IMR-90 (cell line): ENCODE measurements at regions not wholly inside any gene's neighbourhood (a gene's known extent, or its start where the extent isn't known, plus 50 kb on each side); places are given as distances from the start of the nearest gene placed in this dataset.

Source experiments
- ATAC-seq: fragments of 200-7000 bp; cut with Tn5 transposase; 2 replicates; pipeline ENCODE4 v1.9.1; 2020; ENCODE audit warnings: low read depth, mild to moderate bottlenecking, moderate library complexity
- BruUV-seq: library from RNA; stranded (reverse); fragments of 400-500 nt; replicated peaks from 2 replicates; lab custom pipeline; 2021; lab: Mats Ljungman, UMichigan
- CTCF ChIA-PET: fragments of 300-600 bp; formaldehyde crosslinking; extraction: SDS; loops from one replicate; lab custom pipeline; 2021; ENCODE audit warnings: antibody characterized with exemption; lab: Yijun Ruan, JAX
- POLR2A ChIA-PET: fragments of 300-600 bp; sonication (Branson Sonifier 250); formaldehyde crosslinking; loops from one replicate; lab custom pipeline; 2022; ENCODE audit warnings: antibody characterized with exemption; ENCODE audit not compliant: unreplicated experiment; lab: Charles Lee
- DNase-seq: peaks from one replicate; pipeline ENCODE4 v3.0.0; 2013
- H2AFZ ChIP-seq: replicated peaks from 2 replicates; pipeline ENCODE3; 2013; ENCODE audit warnings: low read length, mild to moderate bottlenecking; ENCODE audit not compliant: poor library complexity
- H2AK5ac ChIP-seq: 2 replicates; pipeline ENCODE4 v1.6.1; 2013; ENCODE audit warnings: low read depth, low read length, inconsistent platforms
- H2AK9ac ChIP-seq: replicated peaks from 2 replicates; pipeline ENCODE3; 2013; ENCODE audit warnings: mild to moderate bottlenecking, low read depth, low read length, moderate library complexity; ENCODE audit not compliant: poor library complexity
- H2BK120ac ChIP-seq: 2 replicates; pipeline ENCODE4 v1.6.1; 2013; ENCODE audit warnings: low read depth, low read length, inconsistent platforms
- H2BK15ac ChIP-seq: 3 replicates; pipeline ENCODE4 v1.6.1; 2013; ENCODE audit warnings: low read depth, low read length, inconsistent platforms
- H2BK20ac ChIP-seq: 2 replicates; pipeline ENCODE4 v1.6.1; 2013; ENCODE audit warnings: low read depth, mild to moderate bottlenecking, inconsistent platforms, low read length, moderate library complexity
- H2BK5ac ChIP-seq: 2 replicates; pipeline ENCODE4 v1.6.1; 2013; ENCODE audit warnings: mild to moderate bottlenecking, low read depth, low read length, inconsistent platforms; ENCODE audit not compliant: poor library complexity, severe bottlenecking
- H3K14ac ChIP-seq: replicated peaks from 2 replicates; pipeline ENCODE4 v1.6.1; 2013; ENCODE audit warnings: low read depth, low read length, inconsistent platforms
- H3K18ac ChIP-seq: 2 replicates; pipeline ENCODE4 v1.6.1; 2013; ENCODE audit warnings: low read depth, low read length, control low read depth
- H3K23ac ChIP-seq: 2 replicates; pipeline ENCODE4 v1.6.1; 2013; ENCODE audit warnings: low read depth, low read length, inconsistent platforms
- H3K27ac ChIP-seq: 2 replicates; pipeline ENCODE4 v1.5.1; 2013; ENCODE audit warnings: mild to moderate bottlenecking, control low read depth, low read length; ENCODE audit not compliant: insufficient read depth
- H3K27me3 ChIP-seq: 2 replicates; pipeline ENCODE4 v1.6.1; 2013; ENCODE audit warnings: low read length; ENCODE audit not compliant: control insufficient read depth, insufficient read depth
- H3K36me3 ChIP-seq: 2 replicates; pipeline ENCODE4 v1.6.1; 2013; ENCODE audit warnings: low read length, mixed read lengths; ENCODE audit not compliant: control insufficient read depth, insufficient read depth
- H3K4ac ChIP-seq: 2 replicates; pipeline ENCODE4 v1.6.1; 2013; ENCODE audit warnings: low read depth, low read length, inconsistent platforms
- H3K4me1 ChIP-seq: 2 replicates; pipeline ENCODE4 v1.6.1; 2013; ENCODE audit warnings: low read length, mixed read lengths; ENCODE audit not compliant: control insufficient read depth, insufficient read depth
- H3K4me2 ChIP-seq: 2 replicates; pipeline ENCODE4 v1.6.1; 2013; ENCODE audit warnings: low read depth, mild to moderate bottlenecking, control low read depth, low read length, moderate library complexity
- H3K4me3 ChIP-seq: 2 replicates; pipeline ENCODE4 v1.5.1; 2013; ENCODE audit warnings: low read depth, mild to moderate bottlenecking, control low read depth, low read length, moderate library complexity; ENCODE audit not compliant: insufficient read depth
- H3K56ac ChIP-seq: 2 replicates; pipeline ENCODE4 v1.6.1; 2013; ENCODE audit warnings: low read length, inconsistent platforms; ENCODE audit not compliant: insufficient read depth; ENCODE audit errors: extremely low read depth
- H3K79me1 ChIP-seq, 2 experiments: 2 replicates each; pipeline ENCODE4 v1.6.1; 2013; ENCODE audit warnings: low read length in 2 of 2, inconsistent platforms in 1 of 2, low read depth in 1 of 2
- H3K9ac ChIP-seq: 2 replicates; pipeline ENCODE4 v1.6.1; 2013; ENCODE audit warnings: low read depth, low read length, control low read depth
- H3K9me1 ChIP-seq: 2 replicates; pipeline ENCODE4 v1.6.1; 2013; ENCODE audit warnings: low read length, inconsistent platforms; ENCODE audit not compliant: insufficient read depth
- H3K9me3 ChIP-seq: 2 replicates; pipeline ENCODE4 v1.6.1; 2013; ENCODE audit warnings: low read length; ENCODE audit not compliant: control insufficient read depth, insufficient read depth
- H4K20me1 ChIP-seq: 2 replicates; pipeline ENCODE4 v1.6.1; 2013; ENCODE audit warnings: low read length, inconsistent platforms; ENCODE audit not compliant: insufficient read depth
- H4K5ac ChIP-seq: 2 replicates; pipeline ENCODE4 v1.6.1; 2013; ENCODE audit warnings: mild to moderate bottlenecking, low read depth, low read length, control low read depth
- H4K8ac ChIP-seq, 2 experiments: 2 replicates each; pipeline ENCODE4 v1.6.1; 2013; ENCODE audit warnings: low read depth in 2 of 2, low read length in 2 of 2, control low read depth in 1 of 2, inconsistent platforms in 1 of 2
- H4K91ac ChIP-seq: 2 replicates; pipeline ENCODE4 v1.6.1; 2013; ENCODE audit warnings: low read depth, low read length, inconsistent platforms; ENCODE audit not compliant: insufficient read depth
- CEBPB ChIP-seq: IDR thresholded peaks from 2 replicates; pipeline ENCODE4 v1.6.1; 2012; ENCODE audit warnings: low read depth, low read length, improper control_type of control experiment
- CTCF ChIP-seq: conservative IDR thresholded peaks from 2 replicates; pipeline ENCODE4 v1.5.1; 2012; ENCODE audit warnings: mild to moderate bottlenecking, low read depth, low read length, improper control_type of control experiment
- ELK1 ChIP-seq: fragments of 150-350 bp; IDR thresholded peaks from 2 replicates; pipeline ENCODE4 v1.6.1; 2016; ENCODE audit warnings: low read depth, mild to moderate bottlenecking, low read length, moderate library complexity, borderline replicate concordance
- FOS ChIP-seq: fragments of 150-350 bp; IDR thresholded peaks from 2 replicates; pipeline ENCODE4 v1.6.1; 2016; ENCODE audit warnings: low read depth, low read length
- MAFK ChIP-seq: IDR thresholded peaks from 2 replicates; pipeline ENCODE4 v1.6.1; 2012; ENCODE audit warnings: low read depth, low read length, improper control_type of control experiment
- MAZ ChIP-seq: IDR thresholded peaks from 2 replicates; pipeline ENCODE4 v1.6.1; 2012; ENCODE audit warnings: low read depth, mild to moderate bottlenecking, low read length, improper control_type of control experiment, moderate library complexity, borderline replicate concordance
- NFE2L2 ChIP-seq: fragments of 150-350 bp; IDR thresholded peaks from 2 replicates; pipeline ENCODE4 v1.6.1; 2016; ENCODE audit warnings: low read depth, mild to moderate bottlenecking, low read length
- RCOR1 ChIP-seq: IDR thresholded peaks from 2 replicates; pipeline ENCODE4 v1.6.1; 2012; ENCODE audit warnings: mild to moderate bottlenecking, low read length, improper control_type of control experiment; ENCODE audit not compliant: insufficient replicate concordance
- SMC3 ChIP-seq: fragments of 150-350 bp; IDR thresholded peaks from 2 replicates; pipeline ENCODE4 v1.6.1; 2016; ENCODE audit warnings: low read depth, mild to moderate bottlenecking, antibody characterized with exemption, low read length, moderate library complexity
- USF2 ChIP-seq: fragments of 150-350 bp; IDR thresholded peaks from 2 replicates; pipeline ENCODE4 v1.6.1; 2017; ENCODE audit warnings: mild to moderate bottlenecking, antibody characterized with exemption, low read length, low read depth
- WGBS, 2 experiments: methylation state at CpG; one replicate each; pipeline versions ENCODE4 v1.1.5 to v1.1.7; 2013; ENCODE audit warnings: missing lambda C conversion rate in 2 of 2; ENCODE audit not compliant: insufficient read length in 1 of 2; ENCODE audit errors: extremely low coverage in 2 of 2; 5-methylcytosine and 5-hydroxymethylcytosine counted together
- dilution Hi-C: fragments of 300-500 bp; cut with HindIII; formaldehyde crosslinking; loops from one replicate; pipeline ENCODE4 v1.14.3; 2018; ENCODE audit warnings: low sequenced_read_pairs; ENCODE audit not compliant: unreplicated experiment
- in situ Hi-C: fragments of 300-500 bp; cut with MboI; formaldehyde crosslinking; loops from 3 replicates; pipeline ENCODE4 v1.14.3; 2019; ENCODE audit warnings: low sequenced_read_pairs, inconsistent platforms, mixed read lengths
- intact Hi-C: fragments of 100-400 bp; cut with micrococcal nuclease; formaldehyde crosslinking; loops from 2 replicates; pipeline ENCODE4 v1.10.0; 2022

- Histone ChIP-seq H4K8ac (no peak overlapping the region), H4K5ac (no peak overlapping the region), H3K14ac (no peak overlapping the region), H3K36me3 (no peaks in the 10 kb centered on the region), H3K4me1 (no peaks in the 10 kb centered on the region), H3K79me1 (no peaks in the 10 kb centered on the region), H2BK15ac (no peak overlapping the region), H3K23ac (no peak overlapping the region), H3K4me3 (no peak overlapping the region), H2AFZ (no peak overlapping the region), H2BK120ac (no peak overlapping the region), H4K91ac (no peak overlapping the region), H2AK9ac (no peak overlapping the region), H2BK5ac (no peak overlapping the region), H4K20me1 (no peaks in the 10 kb centered on the region), H3K27me3 (no peaks in the 10 kb centered on the region), H3K56ac (no peak overlapping the region), H3K4ac (no peak overlapping the region), H3K9me1 (no peaks in the 10 kb centered on the region), H3K4me2 (no peak overlapping the region), H2AK5ac (no peak overlapping the region), H3K9me3 (no peaks in the 10 kb centered on the region), H3K27ac (no peak overlapping the region), H2BK20ac (no peak overlapping the region), H3K9ac (no peak overlapping the region), H3K18ac (no peak overlapping the region)
- dilution Hi-C loops (no loop called here), intact Hi-C loops (no loop called here), in situ Hi-C loops (no loop called here)
- no peak for ATAC-seq
- no CpG with 5 or more reads among the region's 2 CpGs for WGBS, 2 experiments
- POLR2A ChIA-PET: no interaction called here
- BruUV-seq: no TSS peak
- CTCF ChIA-PET: no interaction called here
- TF ChIP-seq RCOR1 (no peak), NFE2L2 (no peak), CTCF (no peak), MAZ (no peak), CEBPB (no peak), SMC3 (no peak), MAFK (no peak), ELK1 (no peak), USF2 (no peak), FOS (no peak)
- no peak for DNase-seq
Observed at GRCh38 chr11:105312266-105312665, 172.7 kb upstream of the CARD18 start.
